A549 (cell line): ENCODE measurements at regions not wholly inside any gene's neighbourhood (a gene's known extent, or its start where the extent isn't known, plus 50 kb on each side); places are given as distances from the start of the nearest gene placed in this dataset.

Source experiments
- CBX8 ChIP-seq: fragments of 200-600 bp; sonication (generic); IDR thresholded peaks from 2 replicates; pipeline ENCODE4 v1.6.1; 2016
- EHMT2 ChIP-seq: fragments of 200-600 bp; sonication (generic); IDR thresholded peaks from 2 replicates; pipeline ENCODE4 v1.6.1; 2016; ENCODE audit warnings: antibody characterized with exemption, low read depth, mild to moderate bottlenecking, moderate library complexity
- EP300 ChIP-seq, 2 experiments: fragments of >200 bp; sonication (Bioruptor Twin); formaldehyde crosslinking; IDR thresholded peaks; 2 replicates in 1 of 2; 3 replicates in 1 of 2; pipeline ENCODE4 v1.6.1; 2016 to 2017
- JUN ChIP-seq, 2 experiments: fragments of >200 bp; sonication (Bioruptor Twin); formaldehyde crosslinking; IDR thresholded peaks; 2 replicates in 1 of 2; 3 replicates in 1 of 2; pipeline ENCODE4 v1.6.1; 2016 to 2017
- KDM5A ChIP-seq: fragments of 200-600 bp; sonication (generic); IDR thresholded peaks from 2 replicates; pipeline ENCODE4 v1.6.1; 2016; ENCODE audit warnings: antibody characterized with exemption, mild to moderate bottlenecking
- MAFK ChIP-seq: fragments of 450-650 bp; IDR thresholded peaks from 2 replicates; pipeline ENCODE4 v1.6.1; 2014; ENCODE audit not compliant: partially characterized antibody
- POLR2A ChIP-seq: IDR thresholded peaks from 2 replicates; pipeline ENCODE4 v1.6.1; 2012; ENCODE audit warnings: mild to moderate bottlenecking, low read length
- REST ChIP-seq: fragments of 200-600 bp; sonication (generic); IDR thresholded peaks from 2 replicates; pipeline ENCODE4 v1.6.1; 2016; ENCODE audit warnings: antibody characterized with exemption, mild to moderate bottlenecking, moderate library complexity
- RFX5 ChIP-seq: fragments of 450-650 bp; IDR thresholded peaks from 2 replicates; pipeline ENCODE4 v1.7.1; 2014; ENCODE audit warnings: antibody characterized with exemption, mild to moderate bottlenecking, moderate library complexity
- SMC3 ChIP-seq: fragments of >200 bp; sonication (Bioruptor Twin); formaldehyde crosslinking; IDR thresholded peaks from 3 replicates; pipeline ENCODE4 v1.6.1; 2018; ENCODE audit warnings: inconsistent platforms
- TF ChIP-seq, protein P1 (sequence below): fragments of >200 bp; sonication (Bioruptor Twin); formaldehyde crosslinking; IDR thresholded peaks from 3 replicates; pipeline ENCODE4 v1.5.1; 2016
- TF ChIP-seq, protein P2 (sequence below): fragments of 450-650 bp; IDR thresholded peaks from 2 replicates; pipeline ENCODE4 v1.6.1; 2014; ENCODE audit warnings: antibody characterized with exemption

GRCh38 chr9:81396528-81396927, 292.8 kb downstream of the TLE1 start:
- TF ChIP-seq EHMT2 (no peak), MAFK (no peak), RFX5 (no peak), POLR2A (no peak), JUN (IDR thresholded peaks at IDR 0.05) (no peak), REST (no peak), KDM5A (no peak), CBX8 (no peak), SMC3 (no peak), EP300 (IDR thresholded peaks at IDR 0.05) (no peak)
- TF ChIP-seq, protein P1, sequence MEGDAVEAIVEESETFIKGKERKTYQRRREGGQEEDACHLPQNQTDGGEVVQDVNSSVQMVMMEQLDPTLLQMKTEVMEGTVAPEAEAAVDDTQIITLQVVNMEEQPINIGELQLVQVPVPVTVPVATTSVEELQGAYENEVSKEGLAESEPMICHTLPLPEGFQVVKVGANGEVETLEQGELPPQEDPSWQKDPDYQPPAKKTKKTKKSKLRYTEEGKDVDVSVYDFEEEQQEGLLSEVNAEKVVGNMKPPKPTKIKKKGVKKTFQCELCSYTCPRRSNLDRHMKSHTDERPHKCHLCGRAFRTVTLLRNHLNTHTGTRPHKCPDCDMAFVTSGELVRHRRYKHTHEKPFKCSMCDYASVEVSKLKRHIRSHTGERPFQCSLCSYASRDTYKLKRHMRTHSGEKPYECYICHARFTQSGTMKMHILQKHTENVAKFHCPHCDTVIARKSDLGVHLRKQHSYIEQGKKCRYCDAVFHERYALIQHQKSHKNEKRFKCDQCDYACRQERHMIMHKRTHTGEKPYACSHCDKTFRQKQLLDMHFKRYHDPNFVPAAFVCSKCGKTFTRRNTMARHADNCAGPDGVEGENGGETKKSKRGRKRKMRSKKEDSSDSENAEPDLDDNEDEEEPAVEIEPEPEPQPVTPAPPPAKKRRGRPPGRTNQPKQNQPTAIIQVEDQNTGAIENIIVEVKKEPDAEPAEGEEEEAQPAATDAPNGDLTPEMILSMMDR: no peak
- TF ChIP-seq, protein P2, sequence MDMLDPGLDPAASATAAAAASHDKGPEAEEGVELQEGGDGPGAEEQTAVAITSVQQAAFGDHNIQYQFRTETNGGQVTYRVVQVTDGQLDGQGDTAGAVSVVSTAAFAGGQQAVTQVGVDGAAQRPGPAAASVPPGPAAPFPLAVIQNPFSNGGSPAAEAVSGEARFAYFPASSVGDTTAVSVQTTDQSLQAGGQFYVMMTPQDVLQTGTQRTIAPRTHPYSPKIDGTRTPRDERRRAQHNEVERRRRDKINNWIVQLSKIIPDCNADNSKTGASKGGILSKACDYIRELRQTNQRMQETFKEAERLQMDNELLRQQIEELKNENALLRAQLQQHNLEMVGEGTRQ: no peak
